Mucosa of descending colon (tissue), 3 donors: ENCODE measurements at regions not wholly inside any gene's neighbourhood (a gene's known extent, or its start where the extent isn't known, plus 50 kb on each side); places are given as distances from the start of the nearest gene placed in this dataset.

Experiments used
- ATAC-seq: fragments of 200-7000 bp; cut with Tn5 transposase; one replicate; pipeline ENCODE4 v1.9.1; 2020; ENCODE audit warnings: mild to moderate bottlenecking, moderate library complexity
- DNase-seq, 3 donors: peaks; one replicate each; pipeline ENCODE4 v3.0.0-alpha.2; 2020
- H3K36me3 ChIP-seq: fragments of 200-600 bp; one replicate; pipeline ENCODE4 v1.8.0; 2021; ENCODE audit warnings: low read depth, mild to moderate bottlenecking
- H3K4me1 ChIP-seq: fragments of 200-600 bp; one replicate; pipeline ENCODE4 v1.8.0; 2021; ENCODE audit warnings: low read depth, mild to moderate bottlenecking
- H3K4me3 ChIP-seq: fragments of 200-600 bp; one replicate; pipeline ENCODE4 v1.8.0; 2021; ENCODE audit warnings: mild to moderate bottlenecking
- H3K9me3 ChIP-seq: fragments of 200-600 bp; one replicate; pipeline ENCODE4 v1.8.0; 2021; ENCODE audit warnings: mild to moderate bottlenecking
- CTCF ChIP-seq: fragments of 200-600 bp; IDR thresholded peaks from one replicate; pipeline ENCODE4 v1.8.0; 2022; ENCODE audit warnings: antibody characterized with exemption, mild to moderate bottlenecking
- intact Hi-C, 2 donors: fragments of 100-400 bp; cut with DNase I in 1 of 2; cut with micrococcal nuclease in 1 of 2; formaldehyde crosslinking; loops; one replicate each; pipeline versions ENCODE4 v1.11.0 to v1.11.1; 2022; cut with DNase I, micrococcal nuclease
- donor health status: DM: no; HTN: no; CAD: no; lungs with moderate emphysema.
- donor health status: DM: no; HTN: no; CAD: no.
- donor health status: DM: no; HTN: yes; CAD: no.

GRCh38 chr18:71865888-71866287, 678.3 kb downstream of the CBLN2 start:
- Histone ChIP-seq H3K9me3 (no peaks in the 10 kb centered on the region), H3K36me3 (no peaks in the 10 kb centered on the region), H3K4me3 (no peak overlapping the region), H3K4me1 (no peaks in the 10 kb centered on the region)
- DNase-seq (no peak), ATAC-seq (no peak)
- intact Hi-C loops, result no loop called here
- TF ChIP-seq CTCF, result no peak

- intact Hi-C loops, result no loop called here
- TF ChIP-seq CTCF, result no peak
- H3K9me3 ChIP-seq, result peaks cover 19% of the 10 kb centered on the region
- DNase-seq (no peak), ATAC-seq (no peak)
- H3K4me1 ChIP-seq, result no peaks in the 10 kb centered on the region
- H3K36me3 ChIP-seq, result no peaks in the 10 kb centered on the region
- no peak overlapping the region for H3K4me3 ChIP-seq
These were observed 693.5 kb downstream of the CBLN2 start for GRCh38 chr18:71850602-71851001.

GRCh38 chr18:71849407-71849806, 694.7 kb downstream of the CBLN2 start:
- no peak for TF ChIP-seq CTCF
- no peak overlapping the region for H3K4me3 ChIP-seq
- ATAC-seq (no peak), DNase-seq (no peak)
- no peaks in the 10 kb centered on the region for H3K36me3 ChIP-seq
- intact Hi-C loops, result no loop called here
- H3K4me1 ChIP-seq, result no peaks in the 10 kb centered on the region
- H3K9me3 ChIP-seq, result peaks cover 19% of the 10 kb centered on the region

- Histone ChIP-seq H3K4me1 (no peaks in the 10 kb centered on the region), H3K4me3 (no peak overlapping the region), H3K36me3 (no peaks in the 10 kb centered on the region), H3K9me3 (peaks cover 19% of the 10 kb centered on the region)
- ATAC-seq (no peak), DNase-seq (no peak)
- no peak for TF ChIP-seq CTCF
- intact Hi-C loops, result no loop called here
These were observed 697.4 kb downstream of the CBLN2 start for GRCh38 chr18:71846716-71847115.

GRCh38 chr18:71844814-71845213, 699.3 kb downstream of the CBLN2 start:
- H3K4me1 ChIP-seq, result no peaks in the 10 kb centered on the region
- intact Hi-C loops, result no loop called here

More at GRCh38 chr18:71844814-71845213, 699.3 kb downstream of the CBLN2 start:
- H3K4me3 ChIP-seq, result no peak overlapping the region
- DNase-seq (no peak), ATAC-seq (no peak)
- TF ChIP-seq CTCF, result no peak
- peaks cover 19% of the 10 kb centered on the region for H3K9me3 ChIP-seq
- H3K36me3 ChIP-seq, result no peaks in the 10 kb centered on the region
